ENCODE measurements at regions not wholly inside any gene's neighbourhood (a gene's known extent, or its start where the extent isn't known, plus 50 kb on each side); places are given as distances from the start of the nearest gene placed in this dataset.

DNA sequence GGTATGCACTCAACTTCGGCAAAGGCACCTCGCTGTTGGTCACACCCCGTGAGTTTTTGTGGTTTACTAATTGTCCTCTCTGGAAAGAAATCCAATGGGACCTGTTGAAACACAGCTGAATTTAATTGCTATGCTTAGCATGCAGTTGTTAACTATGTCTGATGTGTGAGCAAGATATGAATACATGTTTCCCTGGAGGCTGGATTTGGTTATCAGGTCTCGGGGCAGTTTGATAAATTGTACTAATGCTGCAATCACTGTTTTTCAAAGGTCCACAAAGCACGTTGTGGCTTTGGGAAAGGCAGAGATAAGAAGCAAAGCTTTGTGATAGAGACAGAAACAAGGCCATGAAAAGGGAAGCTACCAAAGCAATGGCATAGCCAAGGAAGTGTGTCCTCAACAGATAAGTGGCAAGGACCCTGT is 91.3 kb downstream of the DAD1 start:
- Histone ChIP-seq H3K4me3 (replicated peaks in 1 of 2; ENCODE audit: low read depth in 1 of 2, low read length in 2 of 2) (no peak overlapping the region), H3K27me3 (ENCODE audit: insufficient read depth, low read length) (peaks cover 93% of the 10 kb centered on the region), H4K20me1 (ENCODE audit: insufficient read depth) (no peaks in the 10 kb centered on the region), H3K9ac (ENCODE audit: low read length) (no peak overlapping the region), H3K79me2 (ENCODE audit: insufficient read depth, low read length) (no peaks in the 10 kb centered on the region), H3K9me3 (ENCODE audit: control insufficient read depth in 1 of 2, insufficient read depth in 1 of 2, low read depth in 1 of 2, low read length in 2 of 2) (no peaks in the 10 kb centered on the region), H2AFZ (ENCODE audit: low read depth, low read length, poor library complexity, severe bottlenecking) (no peak overlapping the region), H3K27ac (ENCODE audit: low read depth, low read length) (no peak overlapping the region), H3K4me1 (ENCODE audit: control insufficient read depth in 1 of 2, insufficient read depth in 2 of 2, low read length in 2 of 2) (no peaks in the 10 kb centered on the region), H3K36me3 (ENCODE audit: control insufficient read depth in 1 of 2, insufficient read depth in 2 of 2, low read length in 2 of 2) (no peaks in the 10 kb centered on the region), H3K4me2 (ENCODE audit: low read length) (no peak overlapping the region), H3K9me2 (ENCODE audit: insufficient read depth) (no peaks in the 10 kb centered on the region)
- DNase-seq (ENCODE audit: low read depth, low spot score) (no peak), ATAC-seq (no peak)
- ChIA-PET POLR2A (no interaction called here), CTCF (no interaction called here), RAD21 (ENCODE audit: low non-redundant PET in 1 of 2, low total read pairs in 2 of 2, uncharacterized antibody in 2 of 2, unreplicated experiment in 2 of 2) (no interaction called here)
- BruUV-seq (replicated peaks), result no TSS peak
- intact Hi-C loops (cut with micrococcal nuclease), result no loop called here
- no peak for TF ChIP-seq TCF7L2 (IDR thresholded peaks at IDR 0.05; ENCODE audit: borderline replicate concordance, extremely low read depth, insufficient read depth, insufficient read length)
- no peak for TF ChIP-seq SRF (IDR thresholded peaks at IDR 0.05; ENCODE audit: low read depth)
- TF ChIP-seq ATF3 (IDR thresholded peaks at IDR 0.05), result no peak
- TF ChIP-seq CEBPB (IDR thresholded peaks at IDR 0.05; ENCODE audit: low read depth), result no peak
- TF ChIP-seq REST (IDR thresholded peaks at IDR 0.05; ENCODE audit: low read depth), result no peak

DNA sequence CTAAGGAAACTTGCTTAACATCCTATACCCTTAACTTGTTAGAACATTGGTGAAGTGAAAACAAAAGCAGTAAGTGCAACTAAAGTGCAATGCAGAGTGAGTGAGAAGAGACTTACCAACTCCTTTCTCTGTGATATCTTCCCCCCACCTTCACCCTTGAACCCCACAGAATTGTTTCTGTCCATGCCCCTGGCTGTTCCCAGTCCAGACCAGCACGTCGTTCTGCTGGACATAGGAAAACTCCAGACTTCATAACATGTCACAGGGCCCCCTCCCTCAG is 91.9 kb downstream of the DAD1 start:
- Histone ChIP-seq H3K4me3 (replicated peaks in 1 of 2; ENCODE audit: low read depth in 1 of 2, low read length in 2 of 2) (no peak overlapping the region), H3K79me2 (ENCODE audit: insufficient read depth, low read length) (no peaks in the 10 kb centered on the region), H3K27ac (ENCODE audit: low read depth, low read length) (no peak overlapping the region), H3K9me3 (ENCODE audit: control insufficient read depth in 1 of 2, insufficient read depth in 1 of 2, low read depth in 1 of 2, low read length in 2 of 2) (no peaks in the 10 kb centered on the region), H3K9ac (ENCODE audit: low read length) (no peak overlapping the region), H3K9me2 (ENCODE audit: insufficient read depth) (no peaks in the 10 kb centered on the region), H3K27me3 (ENCODE audit: insufficient read depth, low read length) (peaks cover 93% of the 10 kb centered on the region), H3K4me1 (ENCODE audit: control insufficient read depth in 1 of 2, insufficient read depth in 2 of 2, low read length in 2 of 2) (no peaks in the 10 kb centered on the region), H4K20me1 (ENCODE audit: insufficient read depth) (no peaks in the 10 kb centered on the region), H2AFZ (ENCODE audit: low read depth, low read length, poor library complexity, severe bottlenecking) (no peak overlapping the region), H3K36me3 (ENCODE audit: control insufficient read depth in 1 of 2, insufficient read depth in 2 of 2, low read length in 2 of 2) (no peaks in the 10 kb centered on the region), H3K4me2 (ENCODE audit: low read length) (no peak overlapping the region)
- ChIA-PET RAD21 (ENCODE audit: low non-redundant PET in 1 of 2, low total read pairs in 2 of 2, uncharacterized antibody in 2 of 2, unreplicated experiment in 2 of 2) (no interaction called here), CTCF (no interaction called here), POLR2A (no interaction called here)
- no TSS peak for BruUV-seq (replicated peaks)
- intact Hi-C loops (cut with micrococcal nuclease), result no loop called here
- DNase-seq (ENCODE audit: low read depth, low spot score) (no peak), ATAC-seq (no peak)
- TF ChIP-seq ZNF274 (IDR thresholded peaks at IDR 0.05; ENCODE audit: low read depth, low read length), result no peak
- TF ChIP-seq ZBTB33 (IDR thresholded peaks at IDR 0.05; ENCODE audit: extremely low read depth, insufficient replicate concordance, low read length), result no peak
- TF ChIP-seq POLR2AphosphoS5 (IDR thresholded peaks at IDR 0.05; ENCODE audit: low read depth, low read length), result no peak
- TF ChIP-seq YY1 (IDR thresholded peaks at IDR 0.05; ENCODE audit: extremely low read depth, insufficient replicate concordance, low read depth, low read length), result no peak
- TF ChIP-seq, protein P1, sequence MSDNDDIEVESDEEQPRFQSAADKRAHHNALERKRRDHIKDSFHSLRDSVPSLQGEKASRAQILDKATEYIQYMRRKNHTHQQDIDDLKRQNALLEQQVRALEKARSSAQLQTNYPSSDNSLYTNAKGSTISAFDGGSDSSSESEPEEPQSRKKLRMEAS (IDR thresholded peaks at IDR 0.05), result no peak
- TF ChIP-seq ZFX (IDR thresholded peaks at IDR 0.05), result no peak
- TF ChIP-seq RAD21 (IDR thresholded peaks at IDR 0.05; ENCODE audit: low read depth), result no peak
- no peak for TF ChIP-seq EZH2 (IDR thresholded peaks at IDR 0.05)
- no peak for TF ChIP-seq JUND (IDR thresholded peaks at IDR 0.05)
- TF ChIP-seq ELF1 (IDR thresholded peaks at IDR 0.05; ENCODE audit: borderline replicate concordance, low read depth), result no peak
- TF ChIP-seq ATF3 (IDR thresholded peaks at IDR 0.05), result no peak
- TF ChIP-seq SRF (IDR thresholded peaks at IDR 0.05; ENCODE audit: low read depth), result no peak
- TF ChIP-seq SIN3A (IDR thresholded peaks at IDR 0.05; ENCODE audit: low read depth), result no peak
